ENCODE measurements at regions not wholly inside any gene's neighbourhood (a gene's known extent, or its start where the extent isn't known, plus 50 kb on each side); places are given as distances from the start of the nearest gene placed in this dataset.

GRCh38 chr13:34751044-34751443 is 191.0 kb upstream of the NBEA start:
- H3K27ac ChIP-seq (replicated peaks): no peak overlapping the region
- no peak for DNase-seq (ENCODE audit: low read depth in 1 of 2, low spot score in 1 of 2)
- peaks cover 3% of the 10 kb centered on the region for H3K27me3 ChIP-seq (ENCODE audit: insufficient read depth, poor library complexity, severe bottlenecking)
- TF ChIP-seq POLR2AphosphoS5 (IDR thresholded peaks at IDR 0.05; ENCODE audit: low read depth) (no peak), GABPA (IDR thresholded peaks at IDR 0.05; ENCODE audit: low read depth) (no peak), SPI1 (IDR thresholded peaks at IDR 0.05; ENCODE audit: borderline replicate concordance, low read depth) (no peak), CTCF (IDR thresholded peaks at IDR 0.05; ENCODE audit: insufficient read depth, low read length) (no peak), REST (IDR thresholded peaks at IDR 0.05; ENCODE audit: insufficient replicate concordance, low read depth) (no peak)
- no peak overlapping the region for H3K4me3 ChIP-seq (replicated peaks; ENCODE audit: insufficient read depth, low read length)

GRCh38 chr13:34751492-34751891 is 190.6 kb upstream of the NBEA start:
- Histone ChIP-seq H3K4me3 (replicated peaks; ENCODE audit: insufficient read depth, low read length) (no peak overlapping the region), H3K27ac (replicated peaks) (no peak overlapping the region), H3K27me3 (ENCODE audit: insufficient read depth, poor library complexity, severe bottlenecking) (peaks cover 3% of the 10 kb centered on the region)
- no peak for DNase-seq (ENCODE audit: low read depth in 1 of 2, low spot score in 1 of 2)
- TF ChIP-seq SPI1 (IDR thresholded peaks at IDR 0.05; ENCODE audit: borderline replicate concordance, low read depth) (no peak), POLR2AphosphoS5 (IDR thresholded peaks at IDR 0.05; ENCODE audit: low read depth) (no peak), CTCF (IDR thresholded peaks at IDR 0.05; ENCODE audit: insufficient read depth, low read length) (no peak), GABPA (IDR thresholded peaks at IDR 0.05; ENCODE audit: low read depth) (no peak), REST (IDR thresholded peaks at IDR 0.05; ENCODE audit: insufficient replicate concordance, low read depth) (no peak)

GRCh38 chr13:34752283-34752960 is 189.6 kb upstream of the NBEA start:
- Histone ChIP-seq H3K4me3 (replicated peaks; ENCODE audit: insufficient read depth, low read length) (no peak overlapping the region), H3K27me3 (ENCODE audit: insufficient read depth, poor library complexity, severe bottlenecking) (peaks cover 3% of the 10 kb centered on the region), H3K27ac (replicated peaks) (no peak overlapping the region)
- DNase-seq (ENCODE audit: low read depth in 1 of 2, low spot score in 1 of 2): no peak
- TF ChIP-seq REST (IDR thresholded peaks at IDR 0.05; ENCODE audit: insufficient replicate concordance, low read depth): no peak
- no peak for TF ChIP-seq CTCF (IDR thresholded peaks at IDR 0.05; ENCODE audit: insufficient read depth, low read length)
- TF ChIP-seq GABPA (IDR thresholded peaks at IDR 0.05; ENCODE audit: low read depth): no peak
- no peak for TF ChIP-seq SPI1 (IDR thresholded peaks at IDR 0.05; ENCODE audit: borderline replicate concordance, low read depth)
- no peak for TF ChIP-seq POLR2AphosphoS5 (IDR thresholded peaks at IDR 0.05; ENCODE audit: low read depth)

All from HL-60 (cell line).